Skeletal muscle satellite cell (primary cell): ENCODE measurements at regions not wholly inside any gene's neighbourhood (a gene's known extent, or its start where the extent isn't known, plus 50 kb on each side); places are given as distances from the start of the nearest gene placed in this dataset.
A peak's percentile ranks its signal among the peaks of the same experiment; 100 is the strongest.

Source experiments
- H3K27me3 ChIP-seq: 2 replicates; pipeline ENCODE4 v1.7.0; 2013; ENCODE audit warnings: low read length; ENCODE audit not compliant: control insufficient read depth, insufficient read depth
- H3K36me3 ChIP-seq: 2 replicates; pipeline ENCODE4 v1.7.0; 2013; ENCODE audit warnings: mild to moderate bottlenecking, control low read depth, low read length; ENCODE audit not compliant: insufficient read depth
- H3K4me1 ChIP-seq: 2 replicates; pipeline ENCODE4 v1.7.0; 2013; ENCODE audit warnings: low read length; ENCODE audit not compliant: control insufficient read depth, insufficient read depth
- H3K4me2 ChIP-seq: 2 replicates; pipeline ENCODE4 v1.7.0; 2013; ENCODE audit warnings: mild to moderate bottlenecking, low read length
- H3K4me3 ChIP-seq: 2 replicates; pipeline ENCODE4 v1.7.0; 2013; ENCODE audit warnings: low read length
- H3K9ac ChIP-seq: 2 replicates; pipeline ENCODE4 v1.7.0; 2013; ENCODE audit warnings: mild to moderate bottlenecking, low read depth, low read length, moderate library complexity
- H3K9me3 ChIP-seq: replicated peaks from 2 replicates; pipeline ENCODE4 v1.7.0; 2013; ENCODE audit warnings: mild to moderate bottlenecking, control low read depth, low read length

GRCh38 chr6:2410656-2411380, 165.4 kb upstream of the GMDS start:
- Histone ChIP-seq H3K36me3 (no peaks in the 10 kb centered on the region), H3K27me3 (no peaks in the 10 kb centered on the region), H3K4me1 (peaks cover 16% of the 10 kb centered on the region), H3K4me3 (no peak overlapping the region), H3K9ac (no peak overlapping the region), H3K9me3 (no peaks in the 10 kb centered on the region), H3K4me2 (no peak overlapping the region)

GRCh38 chr6:2407525-2407924, 162.1 kb upstream of the GMDS start:
- no peak overlapping the region for H3K4me2 ChIP-seq
- H3K36me3 ChIP-seq = no peaks in the 10 kb centered on the region
- no peaks in the 10 kb centered on the region for H3K9me3 ChIP-seq
- H3K4me1 ChIP-seq = peaks cover 8% of the 10 kb centered on the region
- no peaks in the 10 kb centered on the region for H3K27me3 ChIP-seq
- no peak overlapping the region for H3K4me3 ChIP-seq
- no peak overlapping the region for H3K9ac ChIP-seq

GRCh38 chr6:2404211-2404929, 159.0 kb upstream of the GMDS start:
- no peaks in the 10 kb centered on the region for H3K9me3 ChIP-seq
- no peak overlapping the region for H3K9ac ChIP-seq
- H3K36me3 ChIP-seq = no peaks in the 10 kb centered on the region
- H3K4me3 ChIP-seq = no peak overlapping the region
- H3K27me3 ChIP-seq = no peaks in the 10 kb centered on the region
- no peak overlapping the region for H3K4me2 ChIP-seq
- H3K4me1 ChIP-seq = peaks cover 4% of the 10 kb centered on the region

- H3K9me3 ChIP-seq = no peaks in the 10 kb centered on the region
- H3K9ac ChIP-seq = no peak overlapping the region
- no peaks in the 10 kb centered on the region for H3K36me3 ChIP-seq
- peaks cover 4% of the 10 kb centered on the region for H3K4me1 ChIP-seq
- H3K4me3 ChIP-seq = no peak overlapping the region
- no peaks in the 10 kb centered on the region for H3K27me3 ChIP-seq
- no peak overlapping the region for H3K4me2 ChIP-seq
These were observed 158.1 kb upstream of the GMDS start for GRCh38 chr6:2403546-2403945.

GRCh38 chr6:2396846-2397630, 151.6 kb upstream of the GMDS start:
- Histone ChIP-seq H3K4me3 (no peak overlapping the region), H3K27me3 (no peaks in the 10 kb centered on the region)

GRCh38 chr6:2396042-2396657, 150.7 kb upstream of the GMDS start:
- H3K27me3 ChIP-seq = no peaks in the 10 kb centered on the region
- H3K4me3 ChIP-seq = no peak overlapping the region
- H3K4me2 ChIP-seq = no peak overlapping the region
- no peaks in the 10 kb centered on the region for H3K9me3 ChIP-seq
- peaks cover 13% of the 10 kb centered on the region for H3K4me1 ChIP-seq
- no peaks in the 10 kb centered on the region for H3K36me3 ChIP-seq
- H3K9ac ChIP-seq = no peak overlapping the region

More at GRCh38 chr6:2396846-2397630, 151.6 kb upstream of the GMDS start:
- Histone ChIP-seq H3K9me3 (no peaks in the 10 kb centered on the region), H3K36me3 (no peaks in the 10 kb centered on the region), H3K4me2 (peak overlapping the region; percentile 68), H3K4me1 (peaks cover 13% of the 10 kb centered on the region), H3K9ac (no peak overlapping the region)

- H3K36me3 ChIP-seq = no peaks in the 10 kb centered on the region
- no peaks in the 10 kb centered on the region for H3K4me1 ChIP-seq
- no peaks in the 10 kb centered on the region for H3K27me3 ChIP-seq
- no peaks in the 10 kb centered on the region for H3K9me3 ChIP-seq
- H3K4me3 ChIP-seq = no peak overlapping the region
- no peak overlapping the region for H3K9ac ChIP-seq
- H3K4me2 ChIP-seq = no peak overlapping the region
These were observed 143.3 kb upstream of the GMDS start for GRCh38 chr6:2388554-2389324.

GRCh38 chr6:2387445-2387844, 142.0 kb upstream of the GMDS start:
- no peaks in the 10 kb centered on the region for H3K9me3 ChIP-seq
- H3K36me3 ChIP-seq = no peaks in the 10 kb centered on the region
- no peaks in the 10 kb centered on the region for H3K27me3 ChIP-seq
- H3K4me1 ChIP-seq = no peaks in the 10 kb centered on the region
- no peak overlapping the region for H3K4me2 ChIP-seq
- H3K9ac ChIP-seq = no peak overlapping the region
- H3K4me3 ChIP-seq = no peak overlapping the region

- H3K9ac ChIP-seq = no peak overlapping the region
- H3K9me3 ChIP-seq = no peaks in the 10 kb centered on the region
- no peaks in the 10 kb centered on the region for H3K36me3 ChIP-seq
- no peak overlapping the region for H3K4me3 ChIP-seq
- H3K27me3 ChIP-seq = no peaks in the 10 kb centered on the region
- no peak overlapping the region for H3K4me2 ChIP-seq
- no peaks in the 10 kb centered on the region for H3K4me1 ChIP-seq
These were observed 140.1 kb upstream of the GMDS start for GRCh38 chr6:2385471-2385983.

GRCh38 chr6:2384528-2384927, 139.1 kb upstream of the GMDS start:
- Histone ChIP-seq H3K27me3 (no peaks in the 10 kb centered on the region), H3K4me1 (peaks cover 8% of the 10 kb centered on the region), H3K9ac (no peak overlapping the region), H3K4me3 (no peak overlapping the region), H3K4me2 (no peak overlapping the region), H3K36me3 (no peaks in the 10 kb centered on the region), H3K9me3 (no peaks in the 10 kb centered on the region)
